Activated naive CD4-positive, alpha-beta T cell treated with anti-CD3 and anti-CD28 coated beads for 36 hours (primary cell): ENCODE measurements at regions not wholly inside any gene's neighbourhood (a gene's known extent, or its start where the extent isn't known, plus 50 kb on each side); places are given as distances from the start of the nearest gene placed in this dataset.
"Not testable (repeated sequence)": the region's sequence is repeated elsewhere in the genome, so short reads cannot be mapped to it uniquely, and the experiment has no call there.

Experiments used
- CTCF ChIA-PET: fragments of 350-600 bp; sonication (Branson Sonifier 250); formaldehyde crosslinking; loops from one replicate; lab custom pipeline; 2021; ENCODE audit warnings: antibody characterized with exemption; lab: Charles Lee
- DNase-seq: peaks from one replicate; pipeline ENCODE4 v3.0.0-alpha.2; 2020
- H3K27ac Mint-ChIP-seq: one replicate; pipeline ENCODE4 v1.8.0; 2021; ENCODE audit warnings: mild to moderate bottlenecking, mixed read lengths
- H3K27me3 Mint-ChIP-seq: one replicate; pipeline ENCODE4 v1.8.0; 2021; ENCODE audit warnings: low read depth, mixed read lengths
- H3K36me3 Mint-ChIP-seq: one replicate; pipeline ENCODE4 v1.8.0; 2021; ENCODE audit warnings: low read depth, mixed read lengths
- H3K4me1 Mint-ChIP-seq: one replicate; pipeline ENCODE4 v1.8.0; 2021; ENCODE audit warnings: low read depth, mixed read lengths
- H3K4me3 Mint-ChIP-seq: one replicate; pipeline ENCODE4 v1.8.0; 2021; ENCODE audit warnings: mild to moderate bottlenecking, moderate library complexity, mixed read lengths
- H3K9me3 Mint-ChIP-seq: one replicate; pipeline ENCODE4 v1.8.0; 2021; ENCODE audit warnings: mixed read lengths
- intact Hi-C: fragments of 100-400 bp; cut with micrococcal nuclease; formaldehyde crosslinking; loops from one replicate; pipeline ENCODE4 v1.15.1; 2023

DNA sequence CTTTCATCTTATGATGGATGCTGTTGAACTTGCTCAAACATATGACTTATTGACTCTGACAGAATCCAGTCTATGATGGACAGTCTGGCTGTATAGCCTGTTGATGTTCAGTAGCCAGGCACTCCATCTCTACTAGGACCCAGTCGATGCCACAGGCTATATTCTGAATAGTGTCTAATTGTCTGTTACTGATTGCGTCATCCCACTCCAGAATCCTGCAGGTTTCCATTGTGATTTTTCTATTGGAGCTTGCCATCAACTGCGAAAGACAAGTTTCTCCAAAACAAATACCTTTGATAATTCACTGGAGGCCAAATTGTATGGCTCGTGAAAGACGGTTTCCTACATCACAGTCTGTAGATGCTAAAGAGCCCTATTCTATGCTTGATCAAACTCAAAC is 481.7 kb upstream of the CHORDC1 start:
- Mint-ChIP-seq H3K9me3 (peaks cover 11% of the 10 kb centered on the region), H3K4me3 (no peak overlapping the region), H3K36me3 (no peaks in the 10 kb centered on the region), H3K27ac (no peak overlapping the region), H3K27me3 (no peaks in the 10 kb centered on the region), H3K4me1 (no peaks in the 10 kb centered on the region)
- no peak for DNase-seq
- CTCF ChIA-PET, result no interaction called here
- intact Hi-C loops, result no loop called here

DNA sequence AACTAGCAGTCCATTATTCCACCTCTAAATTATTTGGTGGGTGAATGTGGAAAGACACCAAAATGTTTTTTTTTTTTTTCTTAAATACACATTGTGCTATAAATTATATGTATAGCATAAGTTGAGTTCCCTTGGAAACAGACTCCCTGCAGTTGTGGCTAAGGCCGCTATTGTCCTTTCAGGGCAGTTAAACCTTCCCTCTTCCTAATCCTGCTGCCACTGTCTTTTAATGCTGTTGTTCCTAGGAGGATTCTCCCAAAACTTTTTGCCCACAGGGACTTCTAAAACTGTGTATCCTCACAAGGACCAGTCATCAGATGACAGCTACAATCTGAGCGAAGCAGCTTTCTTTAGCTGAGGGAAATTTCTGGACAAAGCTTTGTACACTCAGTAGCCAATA is 478.9 kb upstream of the CHORDC1 start:
- no peaks in the 10 kb centered on the region for H3K36me3 Mint-ChIP-seq
- H3K27ac Mint-ChIP-seq, result no peak overlapping the region
- H3K27me3 Mint-ChIP-seq, result no peaks in the 10 kb centered on the region
- H3K9me3 Mint-ChIP-seq, result peaks cover 11% of the 10 kb centered on the region
- no peak overlapping the region for H3K4me3 Mint-ChIP-seq
- H3K4me1 Mint-ChIP-seq, result no peaks in the 10 kb centered on the region
- intact Hi-C loops, result no loop called here
- CTCF ChIA-PET, result no interaction called here
- DNase-seq, result no peak

DNA sequence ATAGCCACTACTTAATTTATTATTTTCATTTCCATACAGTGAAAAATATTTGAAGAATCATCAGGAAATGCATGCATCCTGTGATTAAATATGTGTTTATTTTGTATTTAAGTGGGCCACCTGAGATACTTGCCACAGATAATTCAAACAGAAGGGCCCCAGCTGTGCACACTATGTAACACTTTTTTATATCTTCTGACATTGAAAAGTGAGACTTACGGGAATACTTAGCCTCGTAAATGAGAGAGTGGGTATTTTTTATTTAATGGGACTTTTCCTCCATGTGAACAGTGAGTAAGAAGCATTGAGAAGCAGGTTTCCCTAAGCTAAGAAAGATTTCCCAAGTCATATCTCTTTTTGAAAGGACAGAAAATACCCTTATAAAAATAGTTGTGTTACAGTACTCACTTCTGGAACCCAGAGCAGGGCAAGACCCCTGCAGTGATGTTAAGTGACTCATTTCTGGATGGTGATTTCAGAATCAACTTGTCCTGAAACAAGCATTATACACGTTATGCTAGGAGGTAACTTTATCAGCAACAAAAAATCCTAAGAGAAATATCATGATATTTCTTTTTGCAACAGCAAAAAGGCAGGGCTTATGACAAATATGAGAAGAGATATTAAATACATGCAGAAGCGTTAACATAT is 478.1 kb upstream of the CHORDC1 start:
- intact Hi-C loops, result no loop called here
- no peaks in the 10 kb centered on the region for H3K4me1 Mint-ChIP-seq
- no peaks in the 10 kb centered on the region for H3K36me3 Mint-ChIP-seq
- peaks cover 11% of the 10 kb centered on the region for H3K9me3 Mint-ChIP-seq
- H3K27me3 Mint-ChIP-seq, result no peaks in the 10 kb centered on the region
- no peak overlapping the region for H3K4me3 Mint-ChIP-seq
- CTCF ChIA-PET, result no interaction called here
- no peak overlapping the region for H3K27ac Mint-ChIP-seq
- no peak for DNase-seq

GRCh38 chr11:90699791-90700400 is 477.0 kb upstream of the CHORDC1 start:
- H3K27ac Mint-ChIP-seq, result no peak overlapping the region
- CTCF ChIA-PET, result no interaction called here
- intact Hi-C loops, result no loop called here
- no peaks in the 10 kb centered on the region for H3K27me3 Mint-ChIP-seq
- no peaks in the 10 kb centered on the region for H3K4me1 Mint-ChIP-seq
- no peak overlapping the region for H3K4me3 Mint-ChIP-seq
- DNase-seq, result no peak
- H3K36me3 Mint-ChIP-seq, result no peaks in the 10 kb centered on the region
- peaks cover 6% of the 10 kb centered on the region for H3K9me3 Mint-ChIP-seq

DNA sequence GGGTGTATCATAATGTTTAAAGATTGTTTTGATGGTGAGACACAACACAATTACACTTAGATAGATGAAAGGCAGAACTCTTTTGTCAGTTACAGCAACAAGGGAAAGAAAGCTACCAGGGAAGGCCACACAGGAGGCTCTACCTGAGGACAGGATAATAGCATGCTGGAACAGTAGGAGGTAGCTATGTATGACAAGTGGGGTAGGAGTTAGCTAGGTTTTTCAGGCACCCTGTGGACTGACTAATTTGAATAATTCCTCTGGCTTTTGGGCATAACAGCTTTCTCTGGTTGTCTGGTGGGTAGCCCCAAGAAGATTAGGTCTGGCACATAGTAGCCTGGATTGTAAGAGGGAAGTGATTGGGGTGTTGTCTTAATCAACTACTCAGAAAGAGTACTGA is 475.4 kb upstream of the CHORDC1 start:
- H3K36me3 Mint-ChIP-seq, result no peaks in the 10 kb centered on the region
- intact Hi-C loops, result no loop called here
- H3K27me3 Mint-ChIP-seq, result no peaks in the 10 kb centered on the region
- peaks cover 5% of the 10 kb centered on the region for H3K9me3 Mint-ChIP-seq
- no peak for DNase-seq
- CTCF ChIA-PET, result no interaction called here
- no peaks in the 10 kb centered on the region for H3K4me1 Mint-ChIP-seq
- no peak overlapping the region for H3K27ac Mint-ChIP-seq
- no peak overlapping the region for H3K4me3 Mint-ChIP-seq

GRCh38 chr11:90675496-90675895 is 452.6 kb upstream of the CHORDC1 start:
- H3K27me3 Mint-ChIP-seq, H3K36me3 Mint-ChIP-seq: not testable (repeated sequence)
- H3K9me3 Mint-ChIP-seq, result peaks cover 15% of the 10 kb centered on the region

DNA sequence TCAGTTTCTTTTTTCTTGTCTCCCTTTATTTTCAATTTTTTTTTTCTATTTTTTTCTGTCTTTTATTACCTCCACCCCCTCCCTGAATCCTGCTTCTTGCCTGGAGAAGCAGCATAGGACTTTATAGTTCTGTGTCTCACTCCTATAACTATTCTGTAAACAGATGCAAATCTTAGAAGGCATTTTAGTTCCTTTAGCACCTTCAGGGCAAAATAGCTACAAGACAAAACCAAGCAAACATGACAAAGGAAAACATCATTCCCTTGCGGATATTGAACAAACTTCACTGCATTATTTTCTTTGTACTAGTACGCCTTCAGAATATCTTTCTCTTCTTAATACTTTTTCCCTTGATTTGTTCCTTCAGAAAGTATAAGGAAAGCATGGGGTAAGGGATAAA is 446.2 kb upstream of the CHORDC1 start:
- intact Hi-C loops, result no loop called here
- H3K4me1 Mint-ChIP-seq, result no peaks in the 10 kb centered on the region
- no peak overlapping the region for H3K4me3 Mint-ChIP-seq
- CTCF ChIA-PET, result no interaction called here
- no peaks in the 10 kb centered on the region for H3K36me3 Mint-ChIP-seq
- peaks cover 7% of the 10 kb centered on the region for H3K9me3 Mint-ChIP-seq
- no peak for DNase-seq
- H3K27ac Mint-ChIP-seq, result no peak overlapping the region
- no peaks in the 10 kb centered on the region for H3K27me3 Mint-ChIP-seq

More at GRCh38 chr11:90675496-90675895, 452.6 kb upstream of the CHORDC1 start:
- intact Hi-C loops, H3K27ac Mint-ChIP-seq, H3K4me3 Mint-ChIP-seq, DNase-seq, CTCF ChIA-PET, H3K4me1 Mint-ChIP-seq: not testable (repeated sequence)

GRCh38 chr11:90668502-90668901 is 445.7 kb upstream of the CHORDC1 start:
- intact Hi-C loops, result no loop called here
- Mint-ChIP-seq H3K27ac (no peak overlapping the region), H3K9me3 (peaks cover 8% of the 10 kb centered on the region), H3K36me3 (no peaks in the 10 kb centered on the region), H3K27me3 (no peaks in the 10 kb centered on the region), H3K4me1 (no peaks in the 10 kb centered on the region), H3K4me3 (no peak overlapping the region)
- CTCF ChIA-PET, result no interaction called here
- no peak for DNase-seq

DNA sequence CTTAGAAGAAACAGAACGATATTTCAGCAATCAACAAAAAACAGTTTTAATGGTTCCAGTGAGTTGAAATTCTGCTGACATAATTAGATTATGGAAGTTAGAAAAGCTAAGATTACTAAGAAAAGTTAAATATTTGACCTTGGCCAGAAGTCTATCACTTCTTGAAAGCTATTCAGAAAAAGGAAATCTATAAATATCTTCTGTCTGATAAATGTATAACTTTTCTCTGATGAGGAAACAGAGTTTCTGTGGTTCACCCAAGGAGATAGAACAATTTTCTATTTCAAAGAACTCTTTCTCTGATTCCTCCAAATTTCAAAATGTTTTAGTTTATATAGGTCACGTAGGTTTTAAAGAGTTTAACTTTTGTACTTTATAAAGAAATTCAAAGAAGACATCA is 438.4 kb upstream of the CHORDC1 start:
- Mint-ChIP-seq H3K9me3 (peaks cover 8% of the 10 kb centered on the region), H3K27ac (no peak overlapping the region), H3K4me1 (no peaks in the 10 kb centered on the region), H3K36me3 (no peaks in the 10 kb centered on the region), H3K4me3 (no peak overlapping the region), H3K27me3 (no peaks in the 10 kb centered on the region)
- CTCF ChIA-PET, result no interaction called here
- intact Hi-C loops, result no loop called here
- DNase-seq, result no peak

- no peaks in the 10 kb centered on the region for H3K36me3 Mint-ChIP-seq
- no peaks in the 10 kb centered on the region for H3K4me1 Mint-ChIP-seq
- no peaks in the 10 kb centered on the region for H3K27me3 Mint-ChIP-seq
- DNase-seq, result no peak
- H3K4me3 Mint-ChIP-seq, result no peak overlapping the region
- CTCF ChIA-PET, result no interaction called here
- intact Hi-C loops, result no loop called here
- H3K27ac Mint-ChIP-seq, result no peak overlapping the region
- no peaks in the 10 kb centered on the region for H3K9me3 Mint-ChIP-seq
Observed at GRCh38 chr11:90656171-90656570, 433.3 kb upstream of the CHORDC1 start.

GRCh38 chr11:90650153-90650552 is 427.3 kb upstream of the CHORDC1 start:
- H3K27ac Mint-ChIP-seq, result no peak overlapping the region
- intact Hi-C loops, result no loop called here
- no peaks in the 10 kb centered on the region for H3K27me3 Mint-ChIP-seq
- H3K36me3 Mint-ChIP-seq, result no peaks in the 10 kb centered on the region
- no peak for DNase-seq
- H3K4me3 Mint-ChIP-seq, result no peak overlapping the region
- H3K9me3 Mint-ChIP-seq, result no peaks in the 10 kb centered on the region
- H3K4me1 Mint-ChIP-seq, result no peaks in the 10 kb centered on the region
- CTCF ChIA-PET, result no interaction called here

DNA sequence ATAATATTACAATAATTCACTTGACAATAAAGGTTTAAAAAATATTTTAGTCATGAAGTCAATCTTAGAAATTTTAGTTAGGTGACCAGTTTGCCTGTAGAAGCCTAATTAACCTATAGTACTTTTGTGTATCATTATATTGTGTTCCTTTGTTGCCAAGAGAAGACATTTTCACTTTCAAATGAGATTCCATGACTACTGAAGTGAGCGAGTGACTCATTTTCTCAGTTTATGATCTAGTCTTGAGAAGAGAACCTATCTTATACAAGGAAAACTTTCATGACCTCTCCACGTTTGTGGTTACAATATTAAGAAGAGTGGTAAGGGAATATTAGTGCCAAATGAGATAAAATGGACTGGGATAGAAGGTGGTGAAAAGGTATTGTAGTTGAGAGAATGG is 423.9 kb upstream of the CHORDC1 start:
- intact Hi-C loops, result no loop called here
- no peak overlapping the region for H3K4me3 Mint-ChIP-seq
- CTCF ChIA-PET, result interaction anchor here (0.6 kb wide), 1 partner anchor 50 kb away, joined by 3 read pairs; no protein-coding TSS in a partner anchor

GRCh38 chr11:90646266-90646665 is 423.4 kb upstream of the CHORDC1 start:
- Mint-ChIP-seq H3K4me3 (no peak overlapping the region), H3K9me3 (no peaks in the 10 kb centered on the region), H3K27me3 (no peaks in the 10 kb centered on the region), H3K27ac (no peak overlapping the region), H3K36me3 (no peaks in the 10 kb centered on the region), H3K4me1 (no peaks in the 10 kb centered on the region)
- DNase-seq, result no peak
- intact Hi-C loops, result no loop called here
- CTCF ChIA-PET, result interaction anchor here (0.6 kb wide), 1 partner anchor 50 kb away, joined by 3 read pairs; no protein-coding TSS in a partner anchor

More for the DNA sequence above, 423.9 kb upstream of the CHORDC1 start:
- no peaks in the 10 kb centered on the region for H3K9me3 Mint-ChIP-seq
- H3K4me1 Mint-ChIP-seq, result no peaks in the 10 kb centered on the region
- no peak overlapping the region for H3K27ac Mint-ChIP-seq
- no peak for DNase-seq
- H3K27me3 Mint-ChIP-seq, result no peaks in the 10 kb centered on the region
- H3K36me3 Mint-ChIP-seq, result no peaks in the 10 kb centered on the region
